ENCODE measurements at regions not wholly inside any gene's neighbourhood (a gene's known extent, or its start where the extent isn't known, plus 50 kb on each side); places are given as distances from the start of the nearest gene placed in this dataset.

DNA sequence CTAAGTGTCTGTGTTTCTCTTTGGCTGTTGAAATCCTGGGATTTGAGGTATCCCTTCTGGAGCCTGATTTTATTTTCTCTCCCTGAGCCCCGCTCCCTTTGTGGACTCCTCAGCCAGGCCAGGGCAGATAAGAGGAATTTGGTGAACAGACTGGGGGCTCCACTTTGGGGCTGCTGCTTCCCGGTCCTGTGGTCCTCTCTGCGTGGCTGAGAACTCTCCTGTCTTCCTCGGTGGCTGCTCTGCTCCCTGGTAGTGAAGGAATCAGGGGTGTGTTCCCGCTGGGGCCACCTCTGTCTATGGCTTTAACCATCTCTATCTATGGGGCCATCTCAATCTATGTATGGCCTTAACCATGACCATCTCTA, 71.7 kb upstream of the SH3PXD2B start:
- no peak overlapping the region for H3K27ac Mint-ChIP-seq
- H3K4me3 Mint-ChIP-seq (ENCODE audit: low read depth) = no peak overlapping the region
- H3K9me3 Mint-ChIP-seq (ENCODE audit: low read depth) = peaks cover 6% of the 10 kb centered on the region
- TF ChIP-seq, protein P1, sequence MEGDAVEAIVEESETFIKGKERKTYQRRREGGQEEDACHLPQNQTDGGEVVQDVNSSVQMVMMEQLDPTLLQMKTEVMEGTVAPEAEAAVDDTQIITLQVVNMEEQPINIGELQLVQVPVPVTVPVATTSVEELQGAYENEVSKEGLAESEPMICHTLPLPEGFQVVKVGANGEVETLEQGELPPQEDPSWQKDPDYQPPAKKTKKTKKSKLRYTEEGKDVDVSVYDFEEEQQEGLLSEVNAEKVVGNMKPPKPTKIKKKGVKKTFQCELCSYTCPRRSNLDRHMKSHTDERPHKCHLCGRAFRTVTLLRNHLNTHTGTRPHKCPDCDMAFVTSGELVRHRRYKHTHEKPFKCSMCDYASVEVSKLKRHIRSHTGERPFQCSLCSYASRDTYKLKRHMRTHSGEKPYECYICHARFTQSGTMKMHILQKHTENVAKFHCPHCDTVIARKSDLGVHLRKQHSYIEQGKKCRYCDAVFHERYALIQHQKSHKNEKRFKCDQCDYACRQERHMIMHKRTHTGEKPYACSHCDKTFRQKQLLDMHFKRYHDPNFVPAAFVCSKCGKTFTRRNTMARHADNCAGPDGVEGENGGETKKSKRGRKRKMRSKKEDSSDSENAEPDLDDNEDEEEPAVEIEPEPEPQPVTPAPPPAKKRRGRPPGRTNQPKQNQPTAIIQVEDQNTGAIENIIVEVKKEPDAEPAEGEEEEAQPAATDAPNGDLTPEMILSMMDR (IDR thresholded peaks at IDR 0.05; ENCODE audit: unreplicated experiment) = no peak
- peaks cover 9% of the 10 kb centered on the region for H3K4me1 Mint-ChIP-seq (ENCODE audit: low read depth)
- DNase-seq (ENCODE audit: low spot score, unreplicated experiment) = no peak
- no peaks in the 10 kb centered on the region for H3K36me3 Mint-ChIP-seq (ENCODE audit: insufficient read depth)
- peaks cover 26% of the 10 kb centered on the region for H3K27me3 Mint-ChIP-seq

- TF ChIP-seq, protein P1 (IDR thresholded peaks at IDR 0.05; ENCODE audit: unreplicated experiment) = no peak
- Mint-ChIP-seq H3K36me3 (ENCODE audit: insufficient read depth) (no peaks in the 10 kb centered on the region), H3K27me3 (peaks cover 23% of the 10 kb centered on the region), H3K4me1 (ENCODE audit: low read depth) (peaks cover 9% of the 10 kb centered on the region), H3K9me3 (ENCODE audit: low read depth) (peaks cover 11% of the 10 kb centered on the region), H3K27ac (no peak overlapping the region), H3K4me3 (ENCODE audit: low read depth) (no peak overlapping the region)
- no peak for DNase-seq (ENCODE audit: low spot score, unreplicated experiment)
Observed at GRCh38 chr5:172525307-172525995, 71.1 kb upstream of the SH3PXD2B start.

DNA sequence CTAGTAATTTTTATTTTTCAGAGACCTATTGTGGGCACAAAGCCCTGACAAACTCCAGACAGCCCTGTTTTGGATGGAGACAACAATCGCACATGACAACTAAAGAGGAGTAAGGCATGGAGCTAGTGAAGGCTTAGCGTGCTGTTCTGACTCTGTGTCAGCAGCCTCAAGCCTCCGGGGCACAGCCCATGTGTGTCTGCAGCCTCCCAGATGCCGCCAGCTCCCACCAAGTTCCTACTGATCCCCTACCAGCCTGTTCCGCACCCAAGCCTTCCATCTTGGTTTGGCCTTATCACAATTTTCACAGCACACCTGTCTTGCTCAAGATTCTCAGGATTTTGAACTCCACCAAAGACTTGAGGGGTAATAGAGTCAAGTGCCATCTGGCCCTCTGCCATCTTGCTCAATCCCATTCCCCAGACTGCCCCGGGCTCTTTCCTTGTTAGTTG, 70.3 kb upstream of the SH3PXD2B start:
- H3K4me3 Mint-ChIP-seq (ENCODE audit: low read depth) = no peak overlapping the region
- TF ChIP-seq, protein P1 (IDR thresholded peaks at IDR 0.05; ENCODE audit: unreplicated experiment) = no peak
- no peak overlapping the region for H3K27ac Mint-ChIP-seq
- peaks cover 9% of the 10 kb centered on the region for H3K4me1 Mint-ChIP-seq (ENCODE audit: low read depth)
- H3K36me3 Mint-ChIP-seq (ENCODE audit: insufficient read depth) = no peaks in the 10 kb centered on the region
- peaks cover 17% of the 10 kb centered on the region for H3K9me3 Mint-ChIP-seq (ENCODE audit: low read depth)
- DNase-seq (ENCODE audit: low spot score, unreplicated experiment) = no peak
- H3K27me3 Mint-ChIP-seq = peaks cover 18% of the 10 kb centered on the region

GRCh38 chr5:172523146-172523745, 68.9 kb upstream of the SH3PXD2B start:
- Mint-ChIP-seq H3K4me3 (ENCODE audit: low read depth) (no peak overlapping the region), H3K9me3 (ENCODE audit: low read depth) (peaks cover 19% of the 10 kb centered on the region)
- TF ChIP-seq, protein P1 (IDR thresholded peaks at IDR 0.05; ENCODE audit: unreplicated experiment) = no peak

DNA sequence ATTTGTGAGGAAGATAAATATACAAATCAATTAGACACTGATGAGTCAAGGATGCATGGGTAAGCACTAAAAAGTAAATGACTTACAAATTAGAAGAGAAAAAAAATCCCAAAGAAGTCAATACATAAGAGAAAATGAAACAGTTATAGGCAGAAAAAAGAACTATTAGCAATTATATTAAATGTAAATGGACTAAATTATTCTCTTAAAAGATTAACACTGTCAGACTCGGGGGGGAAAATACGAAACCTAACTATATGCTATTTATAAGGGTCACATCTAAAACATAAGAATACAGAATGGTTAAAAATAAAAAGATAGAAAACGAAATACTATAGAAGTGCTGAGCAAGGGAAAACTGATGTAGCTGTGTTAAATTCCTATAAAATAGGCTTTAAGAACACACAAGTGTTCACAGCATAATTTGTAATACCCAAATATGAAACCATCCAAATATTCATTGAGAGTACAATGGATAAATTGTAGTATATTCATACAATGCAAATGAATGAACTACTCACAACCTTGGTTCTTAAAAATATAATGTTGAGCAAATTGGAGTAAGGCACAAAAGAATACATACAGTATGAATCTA, 67.1 kb upstream of the SH3PXD2B start:
- H3K27ac Mint-ChIP-seq = no peak overlapping the region
- H3K9me3 Mint-ChIP-seq (ENCODE audit: low read depth) = peaks cover 22% of the 10 kb centered on the region
- TF ChIP-seq, protein P1 (IDR thresholded peaks at IDR 0.05; ENCODE audit: unreplicated experiment) = no peak

More at GRCh38 chr5:172523146-172523745, 68.9 kb upstream of the SH3PXD2B start:
- no peak for DNase-seq (ENCODE audit: low spot score, unreplicated experiment)
- Mint-ChIP-seq H3K27me3 (peaks cover 16% of the 10 kb centered on the region), H3K4me1 (ENCODE audit: low read depth) (peaks cover 9% of the 10 kb centered on the region), H3K36me3 (ENCODE audit: insufficient read depth) (no peaks in the 10 kb centered on the region), H3K27ac (no peak overlapping the region)

More for the DNA sequence above, 67.1 kb upstream of the SH3PXD2B start:
- DNase-seq (ENCODE audit: low spot score, unreplicated experiment) = no peak
- Mint-ChIP-seq H3K27me3 (peaks cover 21% of the 10 kb centered on the region), H3K36me3 (ENCODE audit: insufficient read depth) (no peaks in the 10 kb centered on the region), H3K4me1 (ENCODE audit: low read depth) (no peaks in the 10 kb centered on the region), H3K4me3 (ENCODE audit: low read depth) (no peak overlapping the region)
